ENCODE measurements at regions not wholly inside any gene's neighbourhood (a gene's known extent, or its start where the extent isn't known, plus 50 kb on each side); places are given as distances from the start of the nearest gene placed in this dataset.

GRCh38 chr7:19410106-19410505 lies 264.9 kb upstream of the FERD3L start:
- no peak for DNase-seq
- Histone ChIP-seq H3K36me3 (replicated peaks in 1 of 2; ENCODE audit: control insufficient read depth in 1 of 2, insufficient read depth in 2 of 2, low read length in 1 of 2) (no peaks in the 10 kb centered on the region), H3K4me1 (ENCODE audit: control insufficient read depth in 1 of 2, insufficient read depth in 2 of 2, low read depth in 1 of 2, low read length in 1 of 2) (no peaks in the 10 kb centered on the region; a peak in 1 of 4 replicates), H3K4me3 (ENCODE audit: low read depth in 2 of 2, low read length in 1 of 2) (no peak overlapping the region), H3K9ac (no peak overlapping the region), H3K4me2 (no peak overlapping the region), H3K9me3 (no peaks in the 10 kb centered on the region), H3K27ac (ENCODE audit: low read depth in 2 of 2, low read length in 1 of 2) (no peak overlapping the region), H3F3A (replicated peaks; ENCODE audit: insufficient read depth) (no peaks in the 10 kb centered on the region), H3K27me3 (ENCODE audit: insufficient read depth) (no peaks in the 10 kb centered on the region; the same call in 1 of the 2 replicates), H3K79me2 (ENCODE audit: insufficient read depth) (no peaks in the 10 kb centered on the region), H3K9me2 (no peaks in the 10 kb centered on the region), H4K20me1 (ENCODE audit: insufficient read depth) (no peaks in the 10 kb centered on the region), H2AFZ (ENCODE audit: low read depth) (no peak overlapping the region)
- TF ChIP-seq GATA2 (CRISPR knock-in tag; IDR thresholded peaks at IDR 0.05) (no peak), EZH2phosphoT487 (IDR thresholded peaks at IDR 0.05; ENCODE audit: borderline replicate concordance, low read depth) (no peak), FOSL2 (IDR thresholded peaks at IDR 0.05; ENCODE audit: borderline replicate concordance, low read depth) (no peak), SIN3A (IDR thresholded peaks at IDR 0.05; ENCODE audit: borderline replicate concordance, low read depth, low read length) (no peak), IRF3 (IDR thresholded peaks at IDR 0.05; ENCODE audit: low read depth, low read length) (no peak), NFIC (IDR thresholded peaks at IDR 0.05; ENCODE audit: borderline replicate concordance) (no peak), REST (IDR thresholded peaks at IDR 0.05; ENCODE audit: low read depth, low read length) (no peak), RXRA (IDR thresholded peaks at IDR 0.05; ENCODE audit: borderline replicate concordance, low read depth) (no peak), FOXJ3 (CRISPR knock-in tag; IDR thresholded peaks at IDR 0.05) (no peak), POLR2AphosphoS5 (IDR thresholded peaks at IDR 0.05; ENCODE audit: low read depth, low read length) (no peak), JUND (IDR thresholded peaks at IDR 0.05) (no peak), RFX5 (IDR thresholded peaks at IDR 0.05; ENCODE audit: low read length) (no peak), TEAD4 (IDR thresholded peaks at IDR 0.05; ENCODE audit: borderline replicate concordance, insufficient read depth) (no peak), TCF12 (IDR thresholded peaks at IDR 0.05) (no peak), RCOR1 (IDR thresholded peaks at IDR 0.05; ENCODE audit: low read length) (no peak)
- CTCF ChIA-PET, result interaction anchor here (0.7 kb wide), 1 partner anchor 1208 kb away, joined by 3 read pairs; no protein-coding TSS in a partner anchor
- POLR2A ChIA-PET, result no interaction called here
